Neutrophil (primary cell): ENCODE measurements at regions not wholly inside any gene's neighbourhood (a gene's known extent, or its start where the extent isn't known, plus 50 kb on each side); places are given as distances from the start of the nearest gene placed in this dataset.

Experiments used
- H3K27ac ChIP-seq: fragments of 200-600 bp; sonication (generic); 2 replicates; pipeline ENCODE4 v1.5.1; 2016; ENCODE audit warnings: mild to moderate bottlenecking, moderate library complexity
- H3K27me3 ChIP-seq: fragments of 200-600 bp; sonication (generic); 2 replicates; pipeline ENCODE4 v1.6.0; 2016; ENCODE audit warnings: mild to moderate bottlenecking
- H3K36me3 ChIP-seq: fragments of 200-600 bp; sonication (generic); 2 replicates; pipeline ENCODE4 v1.5.1; 2017
- H3K4me1 ChIP-seq, 2 experiments: fragments of 200-600 bp in 1 of 2; sonication (generic) in 1 of 2; 1 replicate in 1 of 2; 2 replicates in 1 of 2; pipeline versions ENCODE4 v1.5.1 to v1.6.1; 2013 to 2016; ENCODE audit warnings: low read depth in 1 of 2, low read length in 1 of 2, mild to moderate bottlenecking in 1 of 2, moderate library complexity in 1 of 2; ENCODE audit not compliant: control insufficient read depth in 1 of 2, insufficient read depth in 1 of 2
- H3K4me3 ChIP-seq, 2 experiments: fragments of 200-600 bp in 1 of 2; sonication (generic) in 1 of 2; 1 replicate in 1 of 2; 2 replicates in 1 of 2; pipeline ENCODE4 v1.5.1; 2013 to 2016; ENCODE audit warnings: low read depth in 1 of 2, low read length in 1 of 2, mild to moderate bottlenecking in 1 of 2, moderate library complexity in 1 of 2
- H3K9me3 ChIP-seq: fragments of 200-600 bp; sonication (generic); 2 replicates; pipeline ENCODE4 v1.5.1; 2016
- TF ChIP-seq, protein P1 (sequence below): fragments of 200-600 bp; sonication (generic); IDR thresholded peaks from 2 replicates; pipeline ENCODE4 v1.5.1; 2016; ENCODE audit warnings: antibody characterized with exemption

DNA sequence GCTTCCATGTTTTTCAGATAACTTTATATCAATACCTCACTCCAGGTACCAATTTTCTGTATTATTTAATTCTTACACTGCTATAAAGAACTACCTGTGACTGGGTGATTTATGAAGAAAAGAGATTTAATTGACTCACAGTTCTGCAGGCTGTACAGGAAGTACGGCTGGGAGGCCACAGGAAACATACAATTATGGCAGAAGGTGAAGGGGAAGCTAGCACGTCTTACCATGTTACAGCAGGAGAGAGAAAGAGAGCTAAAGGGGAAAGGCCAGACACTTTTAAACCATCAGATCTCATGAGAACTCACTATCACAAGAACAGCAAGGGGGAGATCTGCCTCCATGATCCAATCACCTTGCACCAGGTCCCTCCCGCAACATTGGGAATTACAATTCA lies 119.1 kb upstream of the BMP5 start:
- TF ChIP-seq, protein P1, sequence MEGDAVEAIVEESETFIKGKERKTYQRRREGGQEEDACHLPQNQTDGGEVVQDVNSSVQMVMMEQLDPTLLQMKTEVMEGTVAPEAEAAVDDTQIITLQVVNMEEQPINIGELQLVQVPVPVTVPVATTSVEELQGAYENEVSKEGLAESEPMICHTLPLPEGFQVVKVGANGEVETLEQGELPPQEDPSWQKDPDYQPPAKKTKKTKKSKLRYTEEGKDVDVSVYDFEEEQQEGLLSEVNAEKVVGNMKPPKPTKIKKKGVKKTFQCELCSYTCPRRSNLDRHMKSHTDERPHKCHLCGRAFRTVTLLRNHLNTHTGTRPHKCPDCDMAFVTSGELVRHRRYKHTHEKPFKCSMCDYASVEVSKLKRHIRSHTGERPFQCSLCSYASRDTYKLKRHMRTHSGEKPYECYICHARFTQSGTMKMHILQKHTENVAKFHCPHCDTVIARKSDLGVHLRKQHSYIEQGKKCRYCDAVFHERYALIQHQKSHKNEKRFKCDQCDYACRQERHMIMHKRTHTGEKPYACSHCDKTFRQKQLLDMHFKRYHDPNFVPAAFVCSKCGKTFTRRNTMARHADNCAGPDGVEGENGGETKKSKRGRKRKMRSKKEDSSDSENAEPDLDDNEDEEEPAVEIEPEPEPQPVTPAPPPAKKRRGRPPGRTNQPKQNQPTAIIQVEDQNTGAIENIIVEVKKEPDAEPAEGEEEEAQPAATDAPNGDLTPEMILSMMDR, result no peak
- Histone ChIP-seq H3K36me3 (no peaks in the 10 kb centered on the region), H3K4me3 (no peak overlapping the region), H3K4me1 (no peaks in the 10 kb centered on the region), H3K27me3 (no peaks in the 10 kb centered on the region), H3K9me3 (no peaks in the 10 kb centered on the region), H3K27ac (no peak overlapping the region)

DNA sequence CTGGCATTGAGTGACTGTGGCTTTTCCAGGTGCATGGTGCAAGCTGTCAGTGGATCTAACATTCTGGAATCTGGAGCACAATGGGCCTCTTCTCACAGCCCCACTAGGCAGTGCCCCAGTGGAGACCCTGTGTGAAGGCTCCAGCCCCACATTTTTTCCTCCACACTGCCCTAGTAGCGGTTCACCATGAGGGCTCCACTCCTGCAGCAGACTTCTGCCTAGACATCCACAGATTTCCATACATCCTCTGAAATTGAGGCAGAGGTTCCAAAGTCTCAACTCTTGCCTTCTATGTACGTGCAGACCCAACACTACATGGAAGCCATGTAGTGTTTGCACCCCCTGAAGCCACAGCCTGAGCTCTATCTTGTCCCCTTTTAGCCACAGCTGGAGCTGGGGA lies 118.0 kb upstream of the BMP5 start:
- Histone ChIP-seq H3K4me3 (no peak overlapping the region), H3K27me3 (no peaks in the 10 kb centered on the region), H3K4me1 (no peaks in the 10 kb centered on the region), H3K9me3 (no peaks in the 10 kb centered on the region), H3K36me3 (no peaks in the 10 kb centered on the region), H3K27ac (no peak overlapping the region)
- TF ChIP-seq, protein P1, result no peak

DNA sequence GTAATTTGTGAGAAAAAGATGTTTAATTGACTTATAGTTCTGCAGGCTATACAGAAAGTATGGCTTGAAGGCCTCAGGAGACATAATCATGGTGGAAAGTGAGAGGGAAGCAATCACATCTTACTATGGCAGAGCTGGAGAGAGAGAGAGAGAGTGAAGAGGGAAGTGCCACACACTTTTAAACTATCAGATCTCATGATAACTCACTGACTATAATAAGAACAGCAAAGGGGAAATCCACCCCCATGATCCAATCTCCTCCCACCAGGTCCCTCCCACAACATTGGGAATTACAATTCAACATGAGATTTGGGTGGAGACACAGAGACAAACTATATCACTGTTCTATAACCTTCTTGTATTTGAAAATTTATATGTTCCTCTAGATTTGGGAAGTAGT lies 117.2 kb upstream of the BMP5 start:
- Histone ChIP-seq H3K27ac (no peak overlapping the region), H3K36me3 (no peaks in the 10 kb centered on the region), H3K27me3 (no peaks in the 10 kb centered on the region), H3K4me3 (no peak overlapping the region), H3K4me1 (no peaks in the 10 kb centered on the region), H3K9me3 (no peaks in the 10 kb centered on the region)
- TF ChIP-seq, protein P1, result no peak

DNA sequence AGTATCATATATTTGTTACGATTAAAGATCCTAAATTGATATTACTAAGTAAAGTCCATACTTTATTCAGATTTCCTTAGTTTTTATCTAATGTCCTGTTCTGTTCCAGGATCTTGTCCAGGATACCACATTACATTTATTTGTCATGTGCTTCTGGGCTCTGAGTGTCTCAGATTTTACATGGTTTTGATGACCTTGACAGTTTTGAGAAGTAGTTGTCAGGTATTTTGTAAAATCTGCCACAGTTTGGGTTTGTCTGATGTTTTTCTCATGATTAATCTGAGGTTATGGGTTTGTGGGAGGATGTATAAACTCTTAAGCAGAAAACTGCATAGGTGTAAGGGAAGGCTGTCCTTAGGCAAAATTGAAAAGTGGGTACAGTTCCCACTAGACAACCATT lies 109.9 kb upstream of the BMP5 start:
- H3K4me1 ChIP-seq, result no peaks in the 10 kb centered on the region
- no peaks in the 10 kb centered on the region for H3K9me3 ChIP-seq
- no peaks in the 10 kb centered on the region for H3K27me3 ChIP-seq
- H3K4me3 ChIP-seq, result no peak overlapping the region
- no peak overlapping the region for H3K27ac ChIP-seq
- TF ChIP-seq, protein P1, result no peak
- H3K36me3 ChIP-seq, result no peaks in the 10 kb centered on the region

DNA sequence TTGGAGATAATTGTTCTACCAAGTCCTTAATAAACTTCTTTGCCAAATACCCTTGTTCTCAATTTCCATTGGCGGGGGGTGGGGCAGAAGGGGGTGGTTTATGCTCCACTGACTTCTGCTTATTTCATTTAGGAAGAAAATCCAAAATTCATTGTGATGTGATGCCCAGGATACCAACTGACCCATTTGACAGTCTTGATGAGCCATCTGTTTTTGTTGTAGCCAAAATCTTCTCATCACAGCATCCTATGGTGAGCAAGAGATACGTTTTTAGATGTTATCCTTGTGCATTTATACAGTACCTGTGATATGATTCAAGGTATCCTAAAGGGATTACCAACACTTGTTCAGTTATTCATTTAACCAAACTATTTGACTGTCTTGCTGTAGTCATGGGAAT lies 108.5 kb upstream of the BMP5 start:
- H3K9me3 ChIP-seq, result no peaks in the 10 kb centered on the region
- H3K4me1 ChIP-seq, result peaks cover 0 to 11% of the 10 kb centered on the region in 2 experiments
- no peaks in the 10 kb centered on the region for H3K27me3 ChIP-seq
- TF ChIP-seq, protein P1, result no peak
- no peak overlapping the region for H3K27ac ChIP-seq
- no peaks in the 10 kb centered on the region for H3K36me3 ChIP-seq
- no peak overlapping the region for H3K4me3 ChIP-seq

DNA sequence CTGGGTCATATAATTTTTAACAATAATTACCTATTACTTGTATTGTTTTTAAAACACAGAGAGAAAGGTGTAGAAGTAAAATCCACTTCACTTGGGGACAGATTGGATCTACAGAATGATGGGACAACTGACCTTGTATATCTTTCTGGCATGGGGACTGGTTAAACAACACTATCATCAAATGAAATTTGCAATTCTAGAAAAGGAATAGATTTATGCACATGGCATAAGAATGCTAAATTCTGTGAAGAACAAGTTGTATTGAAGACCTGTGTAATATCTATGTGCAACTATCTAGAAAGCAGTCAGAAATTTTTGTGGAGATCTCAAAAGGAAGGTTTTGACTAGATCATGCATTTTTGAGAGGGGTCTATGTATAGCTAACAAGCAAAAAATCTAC lies 106.3 kb upstream of the BMP5 start:
- Histone ChIP-seq H3K4me1 (peaks cover 0 to 11% of the 10 kb centered on the region in 2 experiments), H3K27ac (no peak overlapping the region), H3K4me3 (no peak overlapping the region), H3K36me3 (no peaks in the 10 kb centered on the region), H3K9me3 (no peaks in the 10 kb centered on the region), H3K27me3 (no peaks in the 10 kb centered on the region)
- TF ChIP-seq, protein P1, result no peak
